ENCODE measurements at regions not wholly inside any gene's neighbourhood (a gene's known extent, or its start where the extent isn't known, plus 50 kb on each side); places are given as distances from the start of the nearest gene placed in this dataset.
"Not testable (repeated sequence)": the region's sequence is repeated elsewhere in the genome, so short reads cannot be mapped to it uniquely, and the experiment has no call there.

GRCh38 chr6:80974579-80974978 is 777.9 kb downstream of the TENT5A start:
- no peak for DNase-seq

GRCh38 chr6:80969439-80969838 is 783.0 kb downstream of the TENT5A start:
- no peak for DNase-seq

- no peak for DNase-seq
These were observed 784.9 kb downstream of the TENT5A start for GRCh38 chr6:80967609-80968008.

- DNase-seq, result no peak
These were observed 790.1 kb downstream of the TENT5A start for GRCh38 chr6:80962382-80962781.

GRCh38 chr6:80961166-80961565 is 791.3 kb downstream of the TENT5A start:
- no peak for DNase-seq

GRCh38 chr6:80959034-80959433 is 793.4 kb downstream of the TENT5A start:
- DNase-seq, result no peak

- DNase-seq, result no peak
These were observed 795.6 kb downstream of the TENT5A start for GRCh38 chr6:80956898-80957297.

GRCh38 chr6:80952479-80952878 is 800.0 kb downstream of the TENT5A start:
- not testable (repeated sequence) for DNase-seq

- no peak for DNase-seq
These were observed 806.1 kb downstream of the TENT5A start for GRCh38 chr6:80946402-80946801.

- DNase-seq, result no peak
These were observed 809.6 kb downstream of the TENT5A start for GRCh38 chr6:80942911-80943310.

- DNase-seq, result no peak
These were observed 811.5 kb downstream of the TENT5A start for GRCh38 chr6:80940976-80941375.

GRCh38 chr6:80940571-80940970 is 811.9 kb downstream of the TENT5A start:
- no peak for DNase-seq

GRCh38 chr6:80939898-80940297 is 812.6 kb downstream of the TENT5A start:
- DNase-seq, result no peak

- no peak for DNase-seq
These were observed 813.0 kb downstream of the TENT5A start for GRCh38 chr6:80939480-80939879.

GRCh38 chr6:80938131-80938530 is 814.4 kb downstream of the TENT5A start:
- no peak for DNase-seq

- DNase-seq, result no peak
These were observed 820.1 kb downstream of the TENT5A start for GRCh38 chr6:80932359-80932758.

- no peak for DNase-seq
These were observed 822.1 kb downstream of the TENT5A start for GRCh38 chr6:80930376-80930775.

- no peak for DNase-seq
These were observed 817.3 kb downstream of the BCKDHB start for GRCh38 chr6:80923816-80924215.

- no peak for DNase-seq
These were observed 816.5 kb downstream of the BCKDHB start for GRCh38 chr6:80922916-80923455.

- no peak for DNase-seq
These were observed 815.5 kb downstream of the BCKDHB start for GRCh38 chr6:80921861-80922460.

- DNase-seq, result no peak
These were observed 801.4 kb downstream of the BCKDHB start for GRCh38 chr6:80907831-80908230.

GRCh38 chr6:80903711-80904110 is 797.2 kb downstream of the BCKDHB start:
- DNase-seq, result no peak

- no peak for DNase-seq
These were observed 780.0 kb downstream of the BCKDHB start for GRCh38 chr6:80886475-80886874.

GRCh38 chr6:80872951-80873308 is 766.5 kb downstream of the BCKDHB start:
- no peak for DNase-seq

GRCh38 chr6:80872199-80872950 is 765.9 kb downstream of the BCKDHB start:
- no peak for DNase-seq

Data from CD4-positive, alpha-beta T cell treated with Interleukin-4 for 4 hours (primary cell).